ENCODE measurements at regions not wholly inside any gene's neighbourhood (a gene's known extent, or its start where the extent isn't known, plus 50 kb on each side); places are given as distances from the start of the nearest gene placed in this dataset.

DNA sequence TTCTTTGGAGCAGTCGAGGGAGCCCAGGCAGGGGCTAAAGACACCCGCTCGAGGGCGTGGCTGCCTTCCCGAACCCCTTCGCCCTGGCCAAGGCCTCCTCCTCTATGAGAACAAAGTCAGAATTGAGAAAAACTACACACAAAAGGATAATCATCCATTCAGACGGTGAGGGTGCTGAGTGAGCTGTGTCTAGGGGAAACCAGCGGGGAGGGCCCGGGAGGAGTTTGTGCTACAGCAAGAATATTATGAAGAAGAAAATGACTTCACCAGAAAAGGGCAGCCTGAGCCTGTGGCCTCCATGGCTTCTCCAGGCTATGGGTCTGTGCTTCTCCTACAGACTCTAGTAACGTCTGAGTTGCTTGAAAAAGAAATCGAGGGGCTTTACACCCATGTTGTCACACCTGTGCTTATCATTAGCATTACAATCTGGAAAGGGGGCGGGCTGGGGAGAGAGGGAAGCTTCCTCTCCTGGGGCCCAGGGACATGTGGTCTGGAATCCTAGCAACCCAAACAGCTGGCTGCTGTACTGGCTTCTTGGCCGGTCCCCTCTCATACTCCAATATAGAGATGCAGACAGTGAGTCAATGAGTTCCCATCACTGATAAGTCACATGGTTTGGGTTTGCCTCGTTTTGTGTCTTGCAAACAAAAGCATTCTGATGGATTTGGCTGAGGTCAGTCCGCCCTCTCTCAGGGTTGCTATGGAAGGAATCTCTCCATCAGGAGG, 52.0 kb upstream of the ARL4C start:
- Histone ChIP-seq H2AFZ (ENCODE audit: low read length) (no peak overlapping the region), H3K9me2 (replicated peaks; ENCODE audit: low read depth, low read length) (no peaks in the 10 kb centered on the region), H3K4me3 (ENCODE audit: low read length, poor library complexity, severe bottlenecking) (no peak overlapping the region), H3F3A (ENCODE audit: low read depth) (no peaks in the 10 kb centered on the region), H3K79me2 (ENCODE audit: insufficient read depth, low read length) (no peaks in the 10 kb centered on the region), H3K27me3 (ENCODE audit: insufficient read depth, low read length, poor library complexity, severe bottlenecking) (no peaks in the 10 kb centered on the region), H4K20me1 (ENCODE audit: insufficient read depth, low read length, poor library complexity, severe bottlenecking) (no peaks in the 10 kb centered on the region), H3K36me3 (ENCODE audit: insufficient read depth, low read length) (no peaks in the 10 kb centered on the region), H3K4me2 (ENCODE audit: low read depth, low read length, poor library complexity, severe bottlenecking) (no peak overlapping the region), H3K9ac (ENCODE audit: low read depth, low read length, poor library complexity, severe bottlenecking) (no peak overlapping the region), H3K4me1 (ENCODE audit: insufficient read depth, low read length, poor library complexity, severe bottlenecking) (peaks cover 4% of the 10 kb centered on the region), H3K9me3 (ENCODE audit: insufficient read depth, low read depth, low read length) (no peaks in the 10 kb centered on the region)
- TF ChIP-seq EZH2phosphoT487 (IDR thresholded peaks at IDR 0.05; ENCODE audit: borderline replicate concordance) (no peak), CTCF (conservative IDR thresholded peaks at IDR 0.05; ENCODE audit: low read length) (no peak)

DNA sequence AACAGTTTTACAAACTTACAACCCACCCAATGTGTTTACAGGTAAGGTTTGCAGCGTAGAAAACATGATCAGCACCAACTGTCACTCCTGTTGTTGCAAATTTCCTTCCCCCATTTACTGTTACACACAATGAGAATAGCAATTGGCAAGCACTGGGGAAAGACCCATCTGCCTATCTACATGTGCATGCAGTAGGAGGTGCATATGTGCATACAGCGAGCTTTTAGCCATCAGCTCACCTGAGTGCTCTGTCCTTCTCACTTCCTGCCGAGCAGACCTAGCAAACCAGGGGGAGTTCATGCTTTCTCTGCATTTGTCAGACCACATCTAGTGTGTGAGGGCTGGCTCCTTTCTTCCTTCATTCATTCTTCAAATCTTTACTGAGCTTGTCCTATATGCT, 49.9 kb upstream of the ARL4C start:
- Histone ChIP-seq H2AFZ (ENCODE audit: low read length) (no peak overlapping the region), H3K27me3 (ENCODE audit: insufficient read depth, low read length, poor library complexity, severe bottlenecking) (no peaks in the 10 kb centered on the region), H3F3A (ENCODE audit: low read depth) (no peaks in the 10 kb centered on the region), H3K4me2 (ENCODE audit: low read depth, low read length, poor library complexity, severe bottlenecking) (no peak overlapping the region), H3K79me2 (ENCODE audit: insufficient read depth, low read length) (no peaks in the 10 kb centered on the region), H3K4me1 (ENCODE audit: insufficient read depth, low read length, poor library complexity, severe bottlenecking) (peaks cover 4% of the 10 kb centered on the region), H3K9ac (ENCODE audit: low read depth, low read length, poor library complexity, severe bottlenecking) (no peak overlapping the region), H3K9me2 (replicated peaks; ENCODE audit: low read depth, low read length) (no peaks in the 10 kb centered on the region), H3K9me3 (ENCODE audit: insufficient read depth, low read depth, low read length) (no peaks in the 10 kb centered on the region), H3K4me3 (ENCODE audit: low read length, poor library complexity, severe bottlenecking) (no peak overlapping the region), H4K20me1 (ENCODE audit: insufficient read depth, low read length, poor library complexity, severe bottlenecking) (no peaks in the 10 kb centered on the region), H3K36me3 (ENCODE audit: insufficient read depth, low read length) (no peaks in the 10 kb centered on the region)
- TF ChIP-seq CTCF (conservative IDR thresholded peaks at IDR 0.05; ENCODE audit: low read length) (no peak), EZH2phosphoT487 (IDR thresholded peaks at IDR 0.05; ENCODE audit: borderline replicate concordance) (no peak)

Data from Loucy (cell line).